ENCODE measurements at regions not wholly inside any gene's neighbourhood (a gene's known extent, or its start where the extent isn't known, plus 50 kb on each side); places are given as distances from the start of the nearest gene placed in this dataset.

DNA sequence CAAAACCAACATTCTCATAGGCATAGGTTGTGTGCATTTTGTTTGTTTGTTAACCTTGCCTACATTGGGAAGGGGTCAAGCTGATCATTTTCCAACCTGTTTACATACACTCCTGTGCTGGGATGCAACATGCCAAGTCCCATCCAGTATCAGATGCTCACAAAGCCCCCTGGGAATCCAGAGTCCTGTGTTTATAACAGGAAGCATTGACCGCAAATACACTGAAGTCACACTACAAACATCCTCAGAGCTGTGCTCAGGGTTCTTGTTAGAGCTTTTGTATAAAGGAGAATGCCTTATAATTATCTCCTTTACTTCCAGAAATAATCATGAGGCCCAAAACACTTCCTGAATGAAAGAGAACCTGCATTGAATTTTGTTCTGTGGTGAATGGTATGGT is 488.7 kb upstream of the TCF4 start:
- intact Hi-C loops (cut with DNase I) = no loop called here
- H3K27ac ChIP-seq = no peak overlapping the region
- H3K27me3 ChIP-seq (replicated peaks; ENCODE audit: insufficient read depth) = no peaks in the 10 kb centered on the region
- H3K36me3 ChIP-seq = no peaks in the 10 kb centered on the region
- no peaks in the 10 kb centered on the region for H3K4me1 ChIP-seq (replicated peaks)
- 100% methylated on average over 1 of the region's 1 CpG for WGBS
- TF ChIP-seq CTCF (IDR thresholded peaks at IDR 0.05) = no peak
- no peak for TF ChIP-seq POLR2AphosphoS5 (IDR thresholded peaks at IDR 0.05)
- no peak for DNase-seq (ENCODE audit: low spot score)
- H3K9me3 ChIP-seq = no peaks in the 10 kb centered on the region
- H3K4me3 ChIP-seq = no peak overlapping the region

DNA sequence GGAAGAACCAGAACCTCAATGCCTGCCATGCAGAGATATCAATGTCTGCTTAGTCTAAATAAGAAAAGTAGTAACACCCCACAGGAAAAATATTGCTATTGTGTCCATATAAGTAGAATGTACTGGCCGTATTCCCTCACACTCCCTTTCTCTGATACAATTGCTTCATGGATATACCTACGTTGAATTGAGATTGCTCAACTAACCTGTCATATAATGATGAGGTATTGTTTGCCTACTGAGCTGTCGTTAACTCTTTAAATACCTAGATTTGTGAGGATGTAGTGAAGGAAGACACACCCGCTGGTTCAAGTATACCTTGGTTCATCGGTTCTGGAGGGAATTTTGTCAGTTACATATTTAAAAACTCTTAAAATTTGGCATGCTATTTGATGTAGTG is 480.7 kb upstream of the TCF4 start:
- Histone ChIP-seq H3K27ac (no peak overlapping the region), H3K4me3 (no peak overlapping the region), H3K4me1 (replicated peaks) (no peaks in the 10 kb centered on the region), H3K36me3 (no peaks in the 10 kb centered on the region), H3K9me3 (no peaks in the 10 kb centered on the region), H3K27me3 (replicated peaks; ENCODE audit: insufficient read depth) (no peaks in the 10 kb centered on the region)
- DNase-seq (ENCODE audit: low spot score) = no peak
- intact Hi-C loops (cut with DNase I) = no loop called here
- TF ChIP-seq CTCF (IDR thresholded peaks at IDR 0.05) = no peak
- no peak for TF ChIP-seq POLR2A (IDR thresholded peaks at IDR 0.05)
- TF ChIP-seq POLR2AphosphoS5 (IDR thresholded peaks at IDR 0.05) = no peak
- WGBS = 75% methylated on average over 5 of the region's 5 CpGs

DNA sequence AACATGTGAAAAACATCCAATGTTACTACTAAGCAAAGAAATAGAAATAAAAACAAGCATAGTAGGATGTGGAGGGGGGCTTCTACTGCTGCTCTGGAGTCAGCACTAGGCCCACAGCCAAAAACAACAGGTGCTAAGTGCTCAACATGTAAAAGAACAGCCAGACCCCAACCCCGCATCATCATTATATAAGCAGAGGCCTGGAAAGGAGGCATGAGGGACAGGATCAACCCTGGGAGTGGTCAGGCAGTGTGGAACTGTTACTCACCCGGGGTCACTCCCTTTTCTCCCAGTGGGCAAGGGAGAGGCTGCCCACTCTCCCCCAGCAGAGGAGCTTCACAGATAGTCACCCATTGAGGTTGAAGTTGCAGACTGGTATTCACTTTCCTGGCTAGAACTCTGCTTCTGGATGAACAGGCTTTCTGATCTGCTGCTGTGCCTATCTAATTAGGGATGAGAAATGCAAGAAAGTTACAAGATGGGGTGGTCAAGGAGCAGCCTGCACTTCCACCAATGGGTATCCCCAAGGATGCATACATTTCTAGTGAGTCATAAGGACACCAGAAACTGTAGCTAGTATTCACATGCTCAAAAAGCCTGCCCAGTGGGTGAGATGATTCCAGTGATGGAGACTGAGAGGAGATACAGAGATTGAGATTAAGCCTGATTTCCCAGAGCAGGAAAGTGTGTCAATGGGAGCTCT is 480.1 kb upstream of the TCF4 start:
- Histone ChIP-seq H3K36me3 (no peaks in the 10 kb centered on the region), H3K27me3 (replicated peaks; ENCODE audit: insufficient read depth) (no peaks in the 10 kb centered on the region), H3K4me3 (no peak overlapping the region), H3K9me3 (no peaks in the 10 kb centered on the region), H3K4me1 (replicated peaks) (no peaks in the 10 kb centered on the region), H3K27ac (no peak overlapping the region)
- 65% methylated on average over 2 of the region's 2 CpGs for WGBS
- no peak for DNase-seq (ENCODE audit: low spot score)
- intact Hi-C loops (cut with DNase I) = no loop called here
- TF ChIP-seq CTCF (IDR thresholded peaks at IDR 0.05) (no peak), POLR2AphosphoS5 (IDR thresholded peaks at IDR 0.05) (no peak), POLR2A (IDR thresholded peaks at IDR 0.05) (no peak)

DNA sequence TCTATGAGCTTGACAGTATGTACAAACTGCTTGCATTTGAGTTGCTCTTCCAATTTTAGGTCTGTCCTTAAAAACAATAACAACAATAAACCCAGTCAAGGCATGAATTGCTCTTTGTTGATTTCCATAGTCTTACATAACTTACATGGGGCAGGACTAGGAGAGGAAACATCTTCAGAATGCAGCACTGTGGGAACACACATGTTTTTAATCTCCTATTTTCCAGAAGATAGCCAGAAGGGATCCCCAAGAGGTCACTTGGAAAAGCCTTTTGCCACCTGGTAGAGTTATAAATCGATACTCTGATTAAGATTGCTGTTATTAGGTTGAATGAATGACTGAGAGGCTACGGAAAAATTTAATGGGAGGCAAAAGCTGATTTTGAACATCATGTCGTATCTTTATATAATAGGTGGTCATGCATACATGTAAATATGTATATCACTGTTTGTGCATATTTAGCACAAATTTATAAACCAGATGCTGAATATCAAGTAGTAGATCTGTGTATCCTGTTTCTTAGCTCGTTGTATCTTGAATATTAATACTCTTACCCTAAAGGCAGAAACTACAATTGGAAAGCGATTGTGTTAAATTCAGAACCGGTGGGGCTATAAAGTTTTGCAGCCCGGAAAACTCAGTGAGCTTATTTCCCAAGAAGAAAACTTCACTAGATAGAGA is 479.4 kb upstream of the TCF4 start:
- no peak for DNase-seq (ENCODE audit: low spot score)
- Histone ChIP-seq H3K4me3 (no peak overlapping the region), H3K36me3 (no peaks in the 10 kb centered on the region), H3K27ac (no peak overlapping the region), H3K9me3 (no peaks in the 10 kb centered on the region), H3K27me3 (replicated peaks; ENCODE audit: insufficient read depth) (no peaks in the 10 kb centered on the region), H3K4me1 (replicated peaks) (no peaks in the 10 kb centered on the region)
- TF ChIP-seq POLR2A (IDR thresholded peaks at IDR 0.05) (no peak), CTCF (IDR thresholded peaks at IDR 0.05) (no peak), POLR2AphosphoS5 (IDR thresholded peaks at IDR 0.05) (no peak)
- intact Hi-C loops (cut with DNase I) = no loop called here
- WGBS = 66% methylated on average over 7 of the region's 7 CpGs

Data from prostate gland (tissue), 2 donors.